Mammary epithelial cell (primary cell): ENCODE measurements at regions not wholly inside any gene's neighbourhood (a gene's known extent, or its start where the extent isn't known, plus 50 kb on each side); places are given as distances from the start of the nearest gene placed in this dataset.

ENCODE experiments used
- CTCF ChIP-seq, 2 donors: IDR thresholded peaks in 1 of 2; conservative IDR thresholded peaks in 1 of 2; 2 replicates each; pipeline ENCODE4 v1.5.1; 2011 to 2012; ENCODE audit warnings: inconsistent platforms in 2 of 2, low read length in 2 of 2, mild to moderate bottlenecking in 2 of 2, control low read depth in 1 of 2, low read depth in 1 of 2; ENCODE audit not compliant: insufficient read depth in 1 of 2; ENCODE audit errors: extremely low read depth in 1 of 2
- EZH2 ChIP-seq: IDR thresholded peaks from 2 replicates; pipeline ENCODE4 v1.6.1; 2012; ENCODE audit warnings: low read length, inconsistent platforms, borderline replicate concordance

- TF ChIP-seq CTCF (conservative IDR thresholded peaks at IDR 0.05 in 1 of 2, IDR thresholded peaks at IDR 0.05 in 1 of 2; ENCODE audit: extremely low read depth in 1 of 2, insufficient read depth in 1 of 2, low read depth in 1 of 2, low read length in 2 of 2) = no peak
- no peak for TF ChIP-seq EZH2
Measured at GRCh38 chr5:30874241-30875034, 319.0 kb upstream of the CDH6 start.
